ENCODE measurements at regions not wholly inside any gene's neighbourhood (a gene's known extent, or its start where the extent isn't known, plus 50 kb on each side); places are given as distances from the start of the nearest gene placed in this dataset.
"Not testable (repeated sequence)": the region's sequence is repeated elsewhere in the genome, so short reads cannot be mapped to it uniquely, and the experiment has no call there.

DNA sequence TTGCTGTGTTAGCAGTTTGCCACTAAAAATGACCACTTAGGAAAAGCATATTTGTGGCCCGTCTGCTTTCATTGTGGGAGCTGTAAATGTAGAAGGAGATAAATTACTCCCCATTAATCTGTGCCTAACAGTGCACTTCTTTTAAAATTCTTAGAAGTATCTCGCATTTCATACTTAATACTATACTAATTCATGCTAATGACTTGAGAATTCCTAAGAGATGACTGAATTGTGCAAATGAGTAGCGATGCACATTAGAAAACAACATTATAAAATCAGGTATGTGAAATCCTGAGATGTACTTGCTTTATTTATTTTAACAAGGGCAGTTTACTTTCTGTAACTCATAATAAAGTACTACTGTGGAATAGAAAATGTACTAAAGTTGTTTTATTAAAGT, 494.6 kb upstream of the CHD1 start:
- TF ChIP-seq POLR2A, EP300 (IDR thresholded peaks at IDR 0.05): not testable (repeated sequence)
- TF ChIP-seq, protein P1, sequence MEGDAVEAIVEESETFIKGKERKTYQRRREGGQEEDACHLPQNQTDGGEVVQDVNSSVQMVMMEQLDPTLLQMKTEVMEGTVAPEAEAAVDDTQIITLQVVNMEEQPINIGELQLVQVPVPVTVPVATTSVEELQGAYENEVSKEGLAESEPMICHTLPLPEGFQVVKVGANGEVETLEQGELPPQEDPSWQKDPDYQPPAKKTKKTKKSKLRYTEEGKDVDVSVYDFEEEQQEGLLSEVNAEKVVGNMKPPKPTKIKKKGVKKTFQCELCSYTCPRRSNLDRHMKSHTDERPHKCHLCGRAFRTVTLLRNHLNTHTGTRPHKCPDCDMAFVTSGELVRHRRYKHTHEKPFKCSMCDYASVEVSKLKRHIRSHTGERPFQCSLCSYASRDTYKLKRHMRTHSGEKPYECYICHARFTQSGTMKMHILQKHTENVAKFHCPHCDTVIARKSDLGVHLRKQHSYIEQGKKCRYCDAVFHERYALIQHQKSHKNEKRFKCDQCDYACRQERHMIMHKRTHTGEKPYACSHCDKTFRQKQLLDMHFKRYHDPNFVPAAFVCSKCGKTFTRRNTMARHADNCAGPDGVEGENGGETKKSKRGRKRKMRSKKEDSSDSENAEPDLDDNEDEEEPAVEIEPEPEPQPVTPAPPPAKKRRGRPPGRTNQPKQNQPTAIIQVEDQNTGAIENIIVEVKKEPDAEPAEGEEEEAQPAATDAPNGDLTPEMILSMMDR (IDR thresholded peaks at IDR 0.05) = not testable (repeated sequence)
